T-helper 2 cell treated with Interferon-gamma antibody and Interleukin-4, amounts not matched to agents 5 μg/mL and 100 μg/mL, for 36 hours (primary cell): ENCODE measurements at regions not wholly inside any gene's neighbourhood (a gene's known extent, or its start where the extent isn't known, plus 50 kb on each side); places are given as distances from the start of the nearest gene placed in this dataset.
"Not testable (repeated sequence)": the region's sequence is repeated elsewhere in the genome, so short reads cannot be mapped to it uniquely, and the experiment has no call there.

Experiments
- DNase-seq: peaks from one replicate; pipeline ENCODE4 v3.0.0; 2021; ENCODE audit warnings: low spot score
- H3K27ac Mint-ChIP-seq: one replicate; pipeline ENCODE4 v1.8.0; 2021; ENCODE audit warnings: mild to moderate bottlenecking, mixed read lengths
- H3K27me3 Mint-ChIP-seq: one replicate; pipeline ENCODE4 v1.8.0; 2021; ENCODE audit warnings: low read depth, mixed read lengths
- H3K36me3 Mint-ChIP-seq: one replicate; pipeline ENCODE4 v1.8.0; 2021; ENCODE audit warnings: low read depth, mixed read lengths
- H3K4me1 Mint-ChIP-seq: one replicate; pipeline ENCODE4 v1.8.0; 2021; ENCODE audit warnings: low read depth, mixed read lengths
- H3K4me3 Mint-ChIP-seq: one replicate; pipeline ENCODE4 v1.8.0; 2022; ENCODE audit warnings: mild to moderate bottlenecking, moderate library complexity, mixed read lengths
- H3K9me3 Mint-ChIP-seq: one replicate; pipeline ENCODE4 v1.8.0; 2021; ENCODE audit warnings: mixed read lengths

- Mint-ChIP-seq H3K4me1 (peaks cover 47% of the 10 kb centered on the region), H3K36me3 (peaks cover 17% of the 10 kb centered on the region), H3K4me3 (peak overlapping the region; percentile 49), H3K27ac (peak overlapping the region; percentile 99), H3K27me3 (no peaks in the 10 kb centered on the region), H3K9me3 (no peaks in the 10 kb centered on the region)
- DNase-seq = peak; percentile 72
Measured at GRCh38 chr7:104956753-104957450, 57.1 kb upstream of the KMT2E start.

DNA sequence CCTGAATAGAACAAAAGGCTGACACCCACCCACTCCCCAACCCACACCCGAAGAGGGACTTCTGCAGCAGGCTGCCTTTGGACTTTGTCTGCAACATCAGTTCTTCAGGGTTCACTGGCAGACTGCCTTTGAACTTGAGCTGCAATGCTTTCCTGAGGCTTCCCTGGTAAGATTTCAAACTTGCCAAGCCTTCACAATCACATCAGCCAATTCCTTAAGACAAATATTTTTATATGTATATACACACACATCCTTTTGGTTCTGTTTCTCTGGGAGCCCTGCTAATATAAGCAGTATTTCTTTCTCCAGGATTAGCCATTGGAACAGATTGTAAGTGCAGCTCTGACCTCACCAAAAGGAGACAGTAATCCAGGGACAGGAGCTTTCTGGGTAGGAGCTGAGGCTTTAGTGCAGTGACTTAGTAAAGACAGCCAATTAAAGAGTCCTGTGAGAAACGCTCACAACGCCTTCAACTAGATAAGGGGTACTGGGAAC, 55.6 kb upstream of the KMT2E start:
- Mint-ChIP-seq H3K27me3 (no peaks in the 10 kb centered on the region), H3K36me3 (peaks cover 24% of the 10 kb centered on the region), H3K27ac (peak overlapping the region; percentile 14), H3K4me3 (no peak overlapping the region), H3K4me1 (peaks cover 58% of the 10 kb centered on the region), H3K9me3 (peaks cover 2% of the 10 kb centered on the region)
- no peak for DNase-seq

DNA sequence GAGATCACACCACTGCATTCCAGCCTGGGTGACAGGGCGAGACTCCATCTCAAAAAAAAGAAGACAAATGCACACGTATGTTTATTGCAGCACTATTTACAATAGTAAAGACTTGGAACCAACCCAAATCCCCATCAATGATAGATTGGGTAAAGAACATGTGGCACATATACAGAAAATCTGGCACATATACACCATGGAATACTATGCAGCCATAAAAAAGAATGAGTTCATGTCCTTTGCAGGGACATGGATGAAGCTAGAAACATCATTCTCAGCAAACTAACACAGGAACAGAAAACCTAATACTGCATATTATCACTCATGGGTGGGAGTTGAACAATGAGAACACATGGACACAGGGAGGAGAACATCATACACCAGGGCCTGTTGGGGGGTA, 54.5 kb upstream of the KMT2E start:
- not testable (repeated sequence) for DNase-seq, H3K27ac Mint-ChIP-seq, H3K27me3 Mint-ChIP-seq, H3K4me3 Mint-ChIP-seq
- peaks cover 52% of the 10 kb centered on the region for H3K4me1 Mint-ChIP-seq
- peaks cover 33% of the 10 kb centered on the region for H3K36me3 Mint-ChIP-seq
- peaks cover 11% of the 10 kb centered on the region for H3K9me3 Mint-ChIP-seq

DNA sequence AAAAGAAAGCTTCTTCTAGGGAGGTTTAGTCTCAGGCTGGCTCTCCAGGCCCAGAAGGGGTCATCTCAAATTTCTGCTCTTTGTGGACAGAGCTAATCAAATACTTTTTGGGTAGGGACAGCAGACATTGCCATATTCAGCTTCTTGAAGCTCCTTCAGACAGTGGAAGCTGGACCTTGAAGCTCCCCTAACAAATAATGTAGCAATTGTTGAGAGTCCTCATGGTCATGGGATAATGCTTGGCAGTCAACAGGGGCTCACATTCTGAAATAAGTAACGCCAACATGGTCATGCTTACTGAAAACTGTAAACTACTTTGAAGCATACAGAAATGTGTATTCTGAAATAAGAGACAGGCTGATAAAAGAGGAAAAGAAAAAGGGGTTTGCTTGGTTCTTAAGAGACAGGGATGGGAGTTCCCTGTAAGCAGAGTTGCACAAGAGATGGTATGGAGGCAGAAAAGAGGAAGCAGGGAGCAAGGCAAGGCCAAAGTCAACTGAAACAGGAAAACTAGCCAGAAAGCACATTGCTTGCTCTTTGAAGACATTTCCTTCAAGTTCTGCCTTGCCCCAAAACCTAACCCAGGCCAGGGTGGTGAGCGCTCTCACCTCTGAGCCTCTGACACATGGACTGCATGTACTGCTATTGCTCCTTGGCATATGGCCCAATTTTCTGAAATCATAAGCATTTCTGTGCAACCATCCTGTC, 53.1 kb upstream of the KMT2E start:
- Mint-ChIP-seq H3K36me3 (peaks cover 35% of the 10 kb centered on the region), H3K27ac (peak overlapping the region; percentile 22), H3K9me3 (peaks cover 11% of the 10 kb centered on the region), H3K4me3 (no peak overlapping the region), H3K27me3 (no peaks in the 10 kb centered on the region), H3K4me1 (peaks cover 44% of the 10 kb centered on the region)
- no peak for DNase-seq

- Mint-ChIP-seq H3K9me3 (peaks cover 11% of the 10 kb centered on the region), H3K36me3 (peaks cover 36% of the 10 kb centered on the region), H3K27me3 (no peaks in the 10 kb centered on the region), H3K4me1 (peaks cover 34% of the 10 kb centered on the region), H3K27ac (no peak overlapping the region), H3K4me3 (no peak overlapping the region)
- DNase-seq = no peak
Measured at GRCh38 chr7:104961821-104962220, 52.2 kb upstream of the KMT2E start.

DNA sequence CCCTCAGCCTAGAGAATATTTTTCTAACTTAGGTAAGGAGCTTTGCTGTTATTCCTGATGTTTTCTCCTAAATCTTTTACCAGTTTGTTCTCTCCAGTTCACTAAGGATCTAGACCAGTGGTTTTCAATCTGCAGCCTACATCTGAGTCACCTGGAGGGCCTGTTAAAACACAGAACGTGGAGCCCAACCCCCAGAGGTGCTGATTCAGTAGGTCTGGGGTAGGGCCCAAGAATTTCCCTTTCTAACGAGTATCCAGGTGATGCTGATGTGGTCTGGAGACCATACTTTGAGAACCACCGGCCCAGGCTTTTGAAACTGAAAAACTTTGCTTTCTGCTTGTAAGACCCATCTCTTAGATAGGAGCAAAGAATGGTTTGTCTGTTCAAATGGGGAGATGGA, 51.2 kb upstream of the KMT2E start:
- H3K36me3 Mint-ChIP-seq = peaks cover 39% of the 10 kb centered on the region
- H3K4me1 Mint-ChIP-seq = peaks cover 29% of the 10 kb centered on the region
- DNase-seq = no peak
- H3K27ac Mint-ChIP-seq = no peak overlapping the region
- no peaks in the 10 kb centered on the region for H3K27me3 Mint-ChIP-seq
- H3K4me3 Mint-ChIP-seq = no peak overlapping the region
- H3K9me3 Mint-ChIP-seq = peaks cover 11% of the 10 kb centered on the region

DNA sequence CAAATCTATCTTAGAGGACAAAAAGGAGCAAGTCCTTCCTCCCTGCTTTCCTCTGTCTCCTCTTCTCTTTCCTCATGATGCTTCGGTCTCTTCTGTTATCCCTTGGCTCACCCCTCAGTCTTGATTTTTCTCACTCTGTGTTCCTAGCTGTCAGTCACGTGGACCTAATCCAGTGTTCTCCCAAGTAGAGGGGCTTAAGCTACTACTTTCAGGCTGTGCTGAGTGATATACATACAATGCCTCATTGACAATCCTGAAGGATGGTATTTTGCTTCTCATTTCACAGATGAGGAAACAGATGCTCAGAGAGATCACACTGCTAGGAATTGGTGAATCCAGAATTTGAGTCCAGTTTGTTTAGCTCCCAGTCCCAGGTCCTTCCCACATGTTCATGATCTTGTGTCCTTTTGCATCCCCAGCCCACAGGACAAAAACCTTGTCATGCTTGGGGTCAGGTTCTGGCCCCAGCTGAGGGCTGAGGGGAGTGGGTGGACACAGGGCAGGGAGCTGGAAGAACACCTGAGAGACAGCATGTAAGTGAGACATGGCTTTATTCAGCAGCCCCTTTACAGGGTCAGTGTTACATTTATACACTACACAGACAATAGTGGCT, 50.5 kb upstream of the KMT2E start:
- H3K4me1 Mint-ChIP-seq = peaks cover 28% of the 10 kb centered on the region
- H3K9me3 Mint-ChIP-seq = peaks cover 11% of the 10 kb centered on the region
- H3K4me3 Mint-ChIP-seq = no peak overlapping the region
- DNase-seq = no peak
- H3K36me3 Mint-ChIP-seq = peaks cover 40% of the 10 kb centered on the region
- H3K27ac Mint-ChIP-seq = no peak overlapping the region
- H3K27me3 Mint-ChIP-seq = no peaks in the 10 kb centered on the region

DNA sequence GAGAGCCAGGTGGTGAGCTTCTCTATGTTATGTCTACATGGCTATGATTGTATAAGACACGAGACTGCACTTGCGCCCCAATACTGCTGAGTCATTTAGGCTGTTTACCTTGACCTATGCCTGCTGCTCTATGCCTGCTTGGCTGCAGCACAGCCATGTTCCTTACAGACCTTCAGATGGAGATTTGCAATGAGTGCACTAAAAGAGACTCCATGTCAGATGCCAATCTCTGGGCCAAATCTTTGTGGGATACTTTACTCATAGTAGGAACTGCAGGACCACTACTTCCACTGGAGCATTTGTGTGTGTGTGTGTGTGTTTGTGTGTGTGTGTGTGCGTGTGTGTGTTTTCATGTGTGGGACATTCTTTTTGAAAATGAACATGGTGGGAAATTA, 50.0 kb upstream of the KMT2E start:
- Mint-ChIP-seq H3K36me3 (peaks cover 36% of the 10 kb centered on the region), H3K4me3 (no peak overlapping the region), H3K4me1 (peaks cover 24% of the 10 kb centered on the region), H3K9me3 (peaks cover 11% of the 10 kb centered on the region), H3K27me3 (no peaks in the 10 kb centered on the region), H3K27ac (no peak overlapping the region)
- no peak for DNase-seq
